H7 (cell line): ENCODE measurements at regions not wholly inside any gene's neighbourhood (a gene's known extent, or its start where the extent isn't known, plus 50 kb on each side); places are given as distances from the start of the nearest gene placed in this dataset.
"Not testable (repeated sequence)": the region's sequence is repeated elsewhere in the genome, so short reads cannot be mapped to it uniquely, and the experiment has no call there.

Experiments used
- DNase-seq: peaks from one replicate; pipeline ENCODE4 v3.0.0; 2012
- H3K27me3 ChIP-seq: 2 replicates; pipeline ENCODE4 v1.6.0; 2011; ENCODE audit warnings: mild to moderate bottlenecking, low read length; ENCODE audit not compliant: control insufficient read depth, insufficient read depth
- H3K36me3 ChIP-seq: replicated peaks from 2 replicates; pipeline ENCODE4 v1.5.1; 2011; ENCODE audit warnings: low read length; ENCODE audit not compliant: control insufficient read depth, insufficient read depth
- H3K4me3 ChIP-seq: 2 replicates; pipeline ENCODE4 v1.5.1; 2011; ENCODE audit warnings: low read depth, mild to moderate bottlenecking, control low read depth, low read length, moderate library complexity; ENCODE audit not compliant: insufficient read depth

GRCh38 chr6:96743496-96743895 lies 93.8 kb downstream of the GPR63 start:
- no peak for DNase-seq
- Histone ChIP-seq H3K36me3 (no peaks in the 10 kb centered on the region), H3K27me3 (no peaks in the 10 kb centered on the region), H3K4me3 (no peak overlapping the region)

- Histone ChIP-seq H3K36me3 (no peaks in the 10 kb centered on the region), H3K4me3 (no peak overlapping the region), H3K27me3 (no peaks in the 10 kb centered on the region)
- no peak for DNase-seq
Observed at GRCh38 chr6:96742702-96743101, 94.6 kb downstream of the GPR63 start.

- no peak for DNase-seq
- Histone ChIP-seq H3K36me3 (no peaks in the 10 kb centered on the region), H3K4me3 (no peak overlapping the region), H3K27me3 (no peaks in the 10 kb centered on the region)
Observed at GRCh38 chr6:96735332-96735731, 101.9 kb downstream of the GPR63 start.

GRCh38 chr6:96727144-96727543 lies 110.1 kb downstream of the GPR63 start:
- no peak overlapping the region for H3K4me3 ChIP-seq
- no peaks in the 10 kb centered on the region for H3K27me3 ChIP-seq
- DNase-seq: no peak
- no peaks in the 10 kb centered on the region for H3K36me3 ChIP-seq

- DNase-seq: no peak
- Histone ChIP-seq H3K4me3 (no peak overlapping the region), H3K36me3 (no peaks in the 10 kb centered on the region), H3K27me3 (no peaks in the 10 kb centered on the region)
Observed at GRCh38 chr6:96725296-96725695, 112.0 kb downstream of the GPR63 start.

GRCh38 chr6:96724641-96725040 lies 112.6 kb downstream of the GPR63 start:
- Histone ChIP-seq H3K27me3 (no peaks in the 10 kb centered on the region), H3K4me3 (no peak overlapping the region), H3K36me3 (no peaks in the 10 kb centered on the region)
- DNase-seq: no peak

- no peak for DNase-seq
- H3K4me3 ChIP-seq: no peak overlapping the region
- no peaks in the 10 kb centered on the region for H3K27me3 ChIP-seq
Observed at GRCh38 chr6:96723362-96723761, 113.9 kb downstream of the GPR63 start.

GRCh38 chr6:96721227-96721626 lies 116.0 kb downstream of the GPR63 start:
- H3K4me3 ChIP-seq: no peak overlapping the region
- H3K36me3 ChIP-seq: no peaks in the 10 kb centered on the region
- DNase-seq: no peak
- no peaks in the 10 kb centered on the region for H3K27me3 ChIP-seq

More at GRCh38 chr6:96723362-96723761, 113.9 kb downstream of the GPR63 start:
- H3K36me3 ChIP-seq: no peaks in the 10 kb centered on the region

- H3K27me3 ChIP-seq: no peaks in the 10 kb centered on the region
- no peaks in the 10 kb centered on the region for H3K36me3 ChIP-seq
- peak; percentile 13 for DNase-seq
- no peak overlapping the region for H3K4me3 ChIP-seq
Observed at GRCh38 chr6:96716221-96716620, 121.1 kb downstream of the GPR63 start.

GRCh38 chr6:96715608-96716007 lies 121.7 kb downstream of the GPR63 start:
- no peak for DNase-seq
- Histone ChIP-seq H3K27me3 (no peaks in the 10 kb centered on the region), H3K36me3 (no peaks in the 10 kb centered on the region), H3K4me3 (no peak overlapping the region)

GRCh38 chr6:96704713-96705112 lies 132.6 kb downstream of the GPR63 start:
- Histone ChIP-seq H3K4me3 (no peak overlapping the region), H3K27me3 (no peaks in the 10 kb centered on the region), H3K36me3 (no peaks in the 10 kb centered on the region)
- no peak for DNase-seq

GRCh38 chr6:96702626-96703025 lies 134.7 kb downstream of the GPR63 start:
- DNase-seq: no peak
- H3K27me3 ChIP-seq: no peaks in the 10 kb centered on the region
- H3K36me3 ChIP-seq: no peaks in the 10 kb centered on the region
- H3K4me3 ChIP-seq: no peak overlapping the region

- Histone ChIP-seq H3K27me3 (no peaks in the 10 kb centered on the region), H3K36me3 (no peaks in the 10 kb centered on the region), H3K4me3 (no peak overlapping the region)
- DNase-seq: no peak
Observed at GRCh38 chr6:96700915-96701314, 136.4 kb downstream of the GPR63 start.

- H3K27me3 ChIP-seq, H3K4me3 ChIP-seq, DNase-seq, H3K36me3 ChIP-seq: not testable (repeated sequence)
Observed at GRCh38 chr6:96694429-96694828, 131.5 kb downstream of the FHL5 start.

- no peak for DNase-seq
- no peak overlapping the region for H3K4me3 ChIP-seq
- H3K27me3 ChIP-seq: no peaks in the 10 kb centered on the region
- H3K36me3 ChIP-seq: no peaks in the 10 kb centered on the region
Observed at GRCh38 chr6:96687121-96687520, 124.2 kb downstream of the FHL5 start.

- no peaks in the 10 kb centered on the region for H3K27me3 ChIP-seq
- no peak overlapping the region for H3K4me3 ChIP-seq
- no peak for DNase-seq
- H3K36me3 ChIP-seq: no peaks in the 10 kb centered on the region
Observed at GRCh38 chr6:96685702-96686101, 122.8 kb downstream of the FHL5 start.
